Activated CD8-positive, alpha-beta memory T cell treated with anti-CD3 and anti-CD28 coated beads for 48 hours (primary cell): ENCODE measurements at regions not wholly inside any gene's neighbourhood (a gene's known extent, or its start where the extent isn't known, plus 50 kb on each side); places are given as distances from the start of the nearest gene placed in this dataset.

Experiments
- DNase-seq, 3 experiments: peaks; one replicate each; pipeline ENCODE4 v3.0.0-alpha.2; 2020; ENCODE audit warnings: low read depth in 2 of 3, low spot score in 2 of 3

GRCh38 chr15:95536638-95537037, 793.9 kb upstream of the NR2F2 start:
- DNase-seq, result no peak

DNA sequence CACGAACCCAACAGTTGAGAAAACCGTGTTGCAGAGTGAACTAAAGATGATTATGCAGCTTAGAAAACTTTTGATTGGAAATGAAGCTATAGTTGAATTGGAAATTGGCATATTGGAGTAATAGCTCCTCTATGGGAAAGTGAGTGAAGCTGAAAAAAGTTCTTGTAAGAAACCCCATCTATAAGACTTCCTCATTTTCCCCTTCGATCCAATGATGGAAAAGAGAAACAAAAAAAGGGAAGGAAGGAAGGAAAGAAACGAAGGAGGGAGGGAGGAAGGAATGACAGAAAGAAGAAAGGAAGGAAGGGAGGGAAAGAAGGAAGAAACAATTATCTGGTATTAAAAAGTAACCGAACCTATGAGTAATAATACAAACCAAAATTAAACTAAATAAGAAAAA, 791.8 kb upstream of the NR2F2 start:
- no peak for DNase-seq

DNA sequence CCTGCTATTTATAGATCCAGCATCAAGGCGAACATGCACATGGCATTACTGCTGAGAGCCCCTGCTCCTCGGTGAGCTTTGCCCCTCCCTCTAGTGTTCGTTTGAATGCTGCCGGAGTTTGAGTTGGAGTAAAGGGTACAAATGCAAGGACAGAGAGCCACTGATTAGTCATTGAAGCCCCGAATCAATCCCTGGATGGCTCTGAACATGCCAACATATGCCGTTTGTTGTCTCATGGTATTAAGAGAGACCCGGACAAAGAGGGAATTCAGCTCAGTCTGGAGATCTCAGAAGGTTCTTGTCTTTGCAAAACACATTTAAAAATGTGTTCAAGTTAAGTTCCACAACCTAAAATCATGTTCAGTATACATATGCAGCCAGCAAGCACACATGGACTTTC, 789.2 kb upstream of the NR2F2 start:
- DNase-seq, result no peak

DNA sequence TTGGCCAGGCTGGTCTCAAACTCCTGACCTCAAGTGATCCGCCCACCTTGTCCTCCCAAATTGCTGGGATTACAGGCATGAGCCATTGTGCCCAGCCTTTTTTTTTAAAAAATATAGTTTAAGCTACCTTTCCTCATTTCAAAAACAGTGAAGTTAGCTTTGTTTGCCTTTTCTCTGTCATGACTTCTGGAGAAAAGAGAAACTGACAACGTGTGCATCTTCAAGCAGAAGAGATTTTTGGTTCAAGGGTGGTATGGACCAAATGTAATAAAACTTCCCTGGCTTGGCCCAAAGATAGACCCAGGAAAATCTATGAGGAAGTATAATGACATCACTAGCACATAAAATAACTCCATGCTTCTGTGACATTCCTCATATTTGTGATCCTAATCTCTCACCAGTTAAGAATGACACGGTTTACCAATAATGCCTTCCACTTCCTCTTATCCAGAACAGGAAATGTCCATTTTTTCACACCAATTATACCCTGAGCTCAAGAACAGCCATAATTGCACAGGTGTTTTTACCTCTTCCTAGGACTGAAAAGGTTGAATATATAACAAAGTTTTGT, 781.2 kb upstream of the NR2F2 start:
- DNase-seq, result no peak

DNA sequence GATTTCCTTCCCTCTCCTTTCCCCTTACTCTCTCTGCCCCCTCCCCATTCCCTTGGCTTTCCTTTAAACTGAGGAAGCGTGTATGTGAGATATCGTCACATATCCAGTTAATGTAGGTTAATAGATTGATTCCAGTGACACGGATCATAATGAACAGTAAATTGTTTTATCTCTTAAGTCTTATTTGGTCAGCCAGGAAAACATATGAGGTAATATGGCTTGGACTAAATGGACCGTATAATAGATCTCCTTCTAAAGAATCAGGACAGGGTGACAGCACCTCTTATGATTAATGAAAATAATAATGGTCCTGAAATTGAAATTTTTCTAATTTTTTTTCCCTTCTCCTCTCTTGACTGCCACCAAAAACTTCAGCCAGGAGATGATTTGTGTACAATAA, 779.8 kb upstream of the NR2F2 start:
- no peak for DNase-seq

- DNase-seq, result no peak
Measured at GRCh38 chr15:95556225-95556624, 774.3 kb upstream of the NR2F2 start.

GRCh38 chr15:95556866-95557225, 773.7 kb upstream of the NR2F2 start:
- no peak for DNase-seq

DNA sequence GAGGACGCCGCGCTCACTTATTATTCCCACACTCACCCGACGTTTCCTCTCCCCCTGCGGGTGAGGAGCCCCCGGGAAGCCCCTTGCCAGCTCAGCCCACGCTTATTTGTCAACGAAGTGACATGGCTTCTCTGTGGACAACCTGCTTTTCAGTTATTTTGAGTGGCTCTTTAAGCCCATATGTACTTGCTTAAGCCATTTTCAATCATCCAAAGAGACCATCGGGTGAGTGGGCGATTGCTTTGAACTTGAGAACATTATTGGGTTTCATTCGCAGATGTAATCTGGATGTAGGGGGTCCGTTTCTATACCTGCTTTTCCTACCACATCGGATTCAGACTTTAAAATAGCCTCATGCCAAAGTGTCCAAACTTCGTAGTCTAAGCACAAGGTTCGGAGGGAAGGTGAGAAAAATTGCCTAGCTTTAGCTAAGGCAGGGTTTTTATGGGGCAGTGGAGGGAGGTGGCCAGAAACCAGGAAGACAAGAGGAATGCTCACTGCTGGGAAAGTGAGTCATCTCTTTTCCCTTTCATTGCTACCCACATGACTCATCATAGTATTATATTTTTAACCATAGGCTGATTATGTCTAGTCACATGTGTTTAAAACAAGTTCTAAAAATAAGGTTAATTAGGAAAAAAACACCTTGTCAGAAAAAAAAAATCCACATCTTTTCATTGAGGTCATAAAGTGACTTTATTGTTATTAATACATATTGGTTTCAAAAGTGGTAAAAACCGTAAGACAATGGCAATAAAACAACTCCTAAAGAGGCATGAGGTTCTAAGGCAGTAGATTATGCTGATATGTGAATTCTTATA, 773.1 kb upstream of the NR2F2 start:
- no peak for DNase-seq

GRCh38 chr15:95558131-95558530, 772.4 kb upstream of the NR2F2 start:
- no peak for DNase-seq

GRCh38 chr15:95558916-95559315, 771.6 kb upstream of the NR2F2 start:
- DNase-seq, result no peak

- DNase-seq, result no peak
Measured at GRCh38 chr15:95559875-95560394, 770.6 kb upstream of the NR2F2 start.

DNA sequence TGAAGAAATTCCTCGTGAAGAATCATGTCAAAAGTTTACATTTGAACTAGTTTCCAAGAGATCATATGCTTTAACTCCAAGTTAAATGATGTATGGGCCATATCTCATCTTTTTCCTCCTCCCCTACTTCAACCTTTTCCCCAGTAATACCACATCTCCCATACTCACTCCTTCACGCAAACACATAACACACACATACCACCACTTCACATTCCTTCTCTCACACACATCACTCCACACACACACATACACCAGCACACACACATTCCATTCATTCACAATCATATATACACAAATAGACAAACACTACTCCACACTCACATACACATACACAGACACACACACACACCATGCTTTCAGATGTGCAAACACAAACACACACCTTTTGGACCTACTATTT, 769.0 kb upstream of the NR2F2 start:
- DNase-seq, result no peak

DNA sequence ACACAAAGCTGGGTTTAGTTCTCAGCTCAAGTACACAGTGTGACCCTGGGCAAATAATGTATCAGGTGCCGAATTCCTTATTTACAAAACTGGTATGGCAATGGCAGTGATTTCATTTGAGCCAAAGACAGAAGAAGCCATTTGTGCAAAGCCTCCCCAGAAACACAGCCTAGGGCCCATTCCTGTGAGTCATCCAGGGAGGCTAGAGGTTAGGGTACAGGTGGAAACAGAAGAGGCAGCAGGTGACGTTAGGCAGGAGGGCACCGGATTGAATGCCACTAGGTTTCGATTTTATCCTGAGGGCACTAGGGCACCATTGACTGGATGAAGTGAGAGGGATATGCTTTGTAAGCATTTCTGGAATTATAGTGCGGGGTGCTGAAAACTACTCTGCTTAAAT, 766.9 kb upstream of the NR2F2 start:
- DNase-seq, result no peak

DNA sequence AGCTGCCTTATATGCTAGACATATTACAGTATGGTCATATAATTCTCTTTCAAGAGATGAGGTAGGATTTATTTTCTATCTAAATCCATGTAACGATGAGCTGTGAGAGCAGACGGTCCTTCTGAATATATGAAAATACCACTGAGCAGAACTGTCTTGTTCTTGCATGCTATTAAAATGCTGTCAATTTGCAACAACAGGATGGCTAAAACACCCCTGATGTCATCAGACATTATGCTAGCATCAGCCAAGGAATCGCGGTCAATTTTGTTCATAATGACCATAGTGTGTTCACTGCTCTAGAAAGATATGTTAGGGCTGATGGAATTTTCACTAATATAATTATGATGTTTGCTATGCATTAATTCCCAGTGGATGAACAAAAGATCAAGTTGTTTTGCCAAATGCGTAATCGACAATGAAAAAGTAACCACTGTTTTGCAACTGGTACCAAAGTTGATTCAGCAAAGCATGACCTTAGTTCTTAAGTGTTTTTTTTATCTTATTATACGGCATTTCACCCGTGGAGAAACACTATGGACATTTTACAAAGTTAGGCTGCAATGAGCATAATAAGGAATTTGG, 765.4 kb upstream of the NR2F2 start:
- DNase-seq, result no peak

DNA sequence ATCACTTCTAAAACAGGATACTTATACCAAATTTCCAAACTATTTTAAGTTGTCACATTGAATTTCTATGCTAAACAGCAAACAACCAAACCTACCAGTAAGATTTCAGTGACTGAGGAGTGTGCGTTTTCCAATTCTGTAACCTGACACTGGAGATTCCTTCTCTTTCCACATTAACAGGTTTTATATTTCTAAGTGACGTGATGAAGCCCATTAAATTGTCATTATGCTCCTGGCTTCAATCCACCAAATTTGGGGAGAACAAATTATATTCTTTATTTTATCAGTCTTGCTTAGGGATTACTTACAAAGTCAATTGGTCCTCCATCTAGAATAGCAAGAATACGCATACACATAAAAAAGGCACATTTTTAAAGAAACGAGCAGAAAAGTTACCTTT, 764.8 kb upstream of the NR2F2 start:
- DNase-seq, result no peak

DNA sequence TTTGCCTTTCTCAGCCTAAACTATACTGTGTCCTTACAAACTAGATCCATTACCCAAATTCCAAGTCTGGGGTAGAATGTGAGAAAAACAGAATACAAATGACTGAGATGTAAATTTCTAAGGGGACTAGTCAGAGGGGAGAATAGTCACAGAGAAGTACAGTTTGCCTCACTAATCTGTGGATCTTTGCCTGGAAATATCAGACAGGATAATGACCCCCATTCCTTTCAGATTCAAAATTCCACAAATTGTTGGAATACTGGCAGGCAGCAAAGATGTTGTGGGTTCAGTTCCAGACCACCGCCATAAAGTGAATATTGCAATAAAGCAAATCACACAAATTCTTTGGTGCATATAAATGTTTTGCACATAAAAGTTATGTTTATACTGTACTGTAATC, 762.8 kb upstream of the NR2F2 start:
- DNase-seq, result no peak

DNA sequence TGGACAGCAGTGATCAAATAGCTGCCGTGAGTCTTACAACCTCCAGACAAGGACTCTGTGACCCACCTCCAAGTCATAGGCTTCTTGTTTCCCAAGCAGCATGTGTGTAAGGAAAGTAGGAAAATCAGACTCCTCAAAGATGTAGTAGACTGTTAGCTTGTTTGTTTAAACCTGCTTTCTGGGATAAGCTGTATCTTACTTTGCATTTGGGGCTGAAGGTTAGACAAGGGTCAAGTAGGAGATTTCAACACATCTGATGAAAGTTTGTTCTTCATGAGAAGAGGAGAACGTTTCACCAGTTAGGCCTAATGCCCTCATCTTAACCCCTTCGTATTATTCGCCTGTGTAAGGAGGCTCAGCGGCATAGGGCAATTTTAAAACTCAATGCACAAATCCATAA, 756.4 kb upstream of the NR2F2 start:
- DNase-seq, result no peak

GRCh38 chr15:95577927-95578326, 752.6 kb upstream of the NR2F2 start:
- DNase-seq, result no peak

DNA sequence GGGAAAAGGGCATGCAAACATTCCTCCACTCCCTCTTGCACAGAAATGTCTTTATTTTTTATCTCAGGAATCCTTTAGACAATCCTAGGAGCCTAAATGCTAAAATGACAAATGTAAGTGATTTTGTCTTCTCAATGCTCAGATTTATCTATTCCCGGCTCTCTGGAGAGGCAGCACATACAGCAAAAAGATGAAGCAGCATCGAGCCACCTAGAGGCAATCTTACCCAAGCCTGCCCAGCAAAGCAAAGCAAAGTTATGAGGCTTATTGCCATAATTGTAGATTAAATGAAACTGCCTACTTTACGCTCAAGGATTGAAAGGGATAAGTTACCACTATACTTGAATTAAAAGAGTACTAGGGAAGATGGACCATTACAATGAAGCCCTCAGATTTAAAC, 750.4 kb upstream of the NR2F2 start:
- no peak for DNase-seq

DNA sequence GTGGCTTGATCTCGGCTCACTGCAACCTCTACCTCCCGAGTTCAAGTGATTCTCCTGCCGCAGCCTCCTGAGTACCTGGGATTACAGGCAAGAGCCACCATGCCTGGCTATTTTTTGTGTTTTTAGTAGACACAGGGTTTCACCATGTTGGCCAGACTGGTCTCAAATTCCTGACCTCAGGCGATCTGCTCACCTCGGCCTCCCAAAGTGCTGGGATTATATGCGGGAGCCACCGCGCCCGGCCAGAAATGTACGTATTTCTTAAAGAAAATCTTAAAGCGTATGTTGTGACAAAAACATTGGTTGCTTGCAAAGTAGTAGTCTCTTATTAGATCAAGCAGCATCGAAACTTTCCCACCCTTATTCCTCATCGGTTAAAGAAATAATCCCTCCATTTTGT, 748.9 kb upstream of the NR2F2 start:
- no peak for DNase-seq

GRCh38 chr15:95584088-95584487, 746.4 kb upstream of the NR2F2 start:
- no peak for DNase-seq

DNA sequence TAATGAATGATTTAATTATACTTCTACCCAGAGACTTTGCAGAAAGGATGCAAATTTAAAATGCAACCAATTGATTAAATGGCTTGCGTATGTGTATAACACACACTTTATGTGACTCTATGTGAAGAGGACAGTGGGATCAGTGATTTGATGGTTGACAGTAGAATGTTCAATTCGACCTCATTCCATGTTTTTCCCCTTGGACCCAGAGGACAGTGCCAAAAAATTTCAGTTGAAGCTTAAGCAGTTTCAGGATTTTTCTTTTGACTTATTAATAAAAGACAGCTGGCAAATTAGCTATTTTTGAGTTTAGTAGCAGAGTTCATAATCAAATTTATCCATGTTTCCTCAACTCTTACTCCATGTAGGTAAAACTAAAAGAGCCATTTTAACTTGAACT, 742.4 kb upstream of the NR2F2 start:
- no peak for DNase-seq
